Naive thymus-derived CD8-positive, alpha-beta T cell (primary cell): ENCODE measurements at regions not wholly inside any gene's neighbourhood (a gene's known extent, or its start where the extent isn't known, plus 50 kb on each side); places are given as distances from the start of the nearest gene placed in this dataset.
"Not testable (repeated sequence)": the region's sequence is repeated elsewhere in the genome, so short reads cannot be mapped to it uniquely, and the experiment has no call there.

Source experiments
- ATAC-seq, 2 donors: fragments of 150-1000 bp; cut with Tn5 transposase in 1 of 2; sonication (Bioruptor Pico), chemical (Tn5 transposase) in 1 of 2; 1 replicate in 1 of 2; 2 replicates in 1 of 2; pipeline ENCODE4 v1.10.0; 2021; ENCODE audit warnings: mild to moderate bottlenecking in 2 of 2, moderate library complexity in 2 of 2
- POLR2A ChIA-PET: fragments of 350-600 bp; sonication (Branson Sonifier 250); formaldehyde crosslinking; loops from one replicate; lab custom pipeline; 2021; ENCODE audit warnings: antibody characterized with exemption; lab: Charles Lee
- DNase-seq, 10 donors: peaks; one replicate each; pipeline versions ENCODE4 v3.0.0 to v3.0.0-alpha.2; 2020 to 2022
- H3K27ac Mint-ChIP-seq, 10 donors: one replicate each; pipeline ENCODE4 v1.8.0; 2020 to 2022; ENCODE audit warnings: mild to moderate bottlenecking in 10 of 10, mixed read lengths in 10 of 10, moderate library complexity in 4 of 10, inconsistent platforms in 1 of 10
- H3K27me3 Mint-ChIP-seq, 5 donors: one replicate each; pipeline ENCODE4 v1.8.0; 2021 to 2022; ENCODE audit warnings: mixed read lengths in 5 of 5
- H3K36me3 Mint-ChIP-seq, 3 donors: one replicate each; pipeline ENCODE4 v1.8.0; 2020 to 2022; ENCODE audit warnings: mixed read lengths in 3 of 3, mild to moderate bottlenecking in 2 of 3, inconsistent platforms in 1 of 3
- H3K4me1 Mint-ChIP-seq, 4 donors: one replicate each; pipeline ENCODE4 v1.8.0; 2021 to 2022; ENCODE audit warnings: mixed read lengths in 4 of 4
- H3K4me3 Mint-ChIP-seq, 10 donors: one replicate each; pipeline ENCODE4 v1.8.0; 2020 to 2022; ENCODE audit warnings: mild to moderate bottlenecking in 10 of 10, mixed read lengths in 10 of 10, moderate library complexity in 6 of 10, inconsistent platforms in 1 of 10
- H3K9me3 Mint-ChIP-seq, 9 donors: one replicate each; pipeline ENCODE4 v1.8.0; 2020 to 2022; ENCODE audit warnings: mixed read lengths in 9 of 9, mild to moderate bottlenecking in 3 of 9, inconsistent platforms in 1 of 9, moderate library complexity in 1 of 9

GRCh38 chr1:101185421-101185820, 51.4 kb upstream of the S1PR1 start:
- POLR2A ChIA-PET: no interaction called here
- Mint-ChIP-seq H3K4me3 (no peak overlapping the region), H3K9me3 (peaks cover 0 to 3% (median 0%) of the 10 kb centered on the region in 9 donors), H3K27ac (no peak overlapping the region), H3K27me3 (no peaks in the 10 kb centered on the region), H3K36me3 (no peaks in the 10 kb centered on the region), H3K4me1 (peaks cover 11 to 17% (median 14%) of the 10 kb centered on the region in 4 donors)
- ATAC-seq (no peak), DNase-seq (no peak)

- Mint-ChIP-seq H3K4me3 (no peak overlapping the region), H3K27ac (peak overlapping the region in 1 of 10 donors; percentile 6), H3K36me3 (no peaks in the 10 kb centered on the region), H3K27me3 (no peaks in the 10 kb centered on the region), H3K4me1 (peaks cover 21 to 32% (median 27%) of the 10 kb centered on the region in 4 donors), H3K9me3 (peaks cover 0 to 9% (median 0%) of the 10 kb centered on the region in 9 donors)
- ATAC-seq: no peak
- POLR2A ChIA-PET: interaction anchor here (0.6 kb wide), 1 partner anchor 54 kb away, joined by 3 read pairs; no protein-coding TSS in a partner anchor
- no peak for DNase-seq
Observed at GRCh38 chr1:101183388-101183699, 53.5 kb upstream of the S1PR1 start.

- Mint-ChIP-seq H3K36me3 (no peaks in the 10 kb centered on the region), H3K27me3 (no peaks in the 10 kb centered on the region), H3K4me3 (no peak overlapping the region), H3K27ac (peak overlapping the region in 1 of 10 donors; percentile 57), H3K9me3 (peaks cover 0 to 9% (median 0%) of the 10 kb centered on the region in 9 donors), H3K4me1 (peaks cover 20 to 33% (median 27%) of the 10 kb centered on the region in 4 donors)
- DNase-seq: no peak
- POLR2A ChIA-PET: interaction anchor here (0.6 kb wide), 1 partner anchor 55 kb away, joined by 3 read pairs; no protein-coding TSS in a partner anchor
- no peak for ATAC-seq
Observed at GRCh38 chr1:101182627-101183387, 54.0 kb upstream of the S1PR1 start.

DNA sequence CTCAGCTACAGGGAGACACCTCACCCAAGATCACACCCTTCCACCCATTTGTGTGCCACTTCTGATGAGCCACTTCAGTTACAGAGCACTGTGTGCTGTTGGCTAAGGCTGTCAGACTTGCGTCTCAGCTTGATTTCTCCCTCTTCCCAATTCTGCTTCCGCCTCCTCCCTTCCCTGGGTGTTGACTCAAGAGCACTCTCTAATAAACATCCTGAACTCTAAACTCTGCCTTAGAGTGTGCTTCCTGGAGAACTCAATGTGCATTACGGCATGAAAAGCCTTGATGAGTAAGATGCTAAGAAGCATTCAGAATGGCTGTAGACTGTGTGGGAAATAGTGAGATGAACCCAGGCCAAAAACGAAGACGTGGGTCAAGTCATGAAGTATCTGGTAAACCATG, 54.9 kb upstream of the S1PR1 start:
- Mint-ChIP-seq H3K36me3 (no peaks in the 10 kb centered on the region), H3K27ac (peak overlapping the region in 3 of 10 donors; percentile 0 to 83 (median 63)), H3K27me3 (no peaks in the 10 kb centered on the region), H3K9me3 (peaks cover 0 to 9% (median 0%) of the 10 kb centered on the region in 9 donors), H3K4me3 (no peak overlapping the region), H3K4me1 (peaks cover 18 to 31% (median 22%) of the 10 kb centered on the region in 4 donors)
- POLR2A ChIA-PET: interaction anchor here (1.0 kb wide), 1 partner anchor 54 kb away, joined by 7 read pairs; no protein-coding TSS in a partner anchor
- ATAC-seq (no peak), DNase-seq (no peak)

- ATAC-seq: peak; percentile 76 to 85
- no peaks in the 10 kb centered on the region for H3K27me3 Mint-ChIP-seq
- H3K4me1 Mint-ChIP-seq: peaks cover 14 to 31% (median 20%) of the 10 kb centered on the region in 4 donors
Observed at GRCh38 chr1:101178688-101179491, 57.9 kb upstream of the S1PR1 start.

GRCh38 chr1:101178341-101178687, 58.5 kb upstream of the S1PR1 start:
- H3K4me3 Mint-ChIP-seq: peak overlapping the region in 5 of 10 donors; percentile 73 to 83 (median 78)
- H3K9me3 Mint-ChIP-seq: peaks cover 0 to 9% (median 0%) of the 10 kb centered on the region in 9 donors
- POLR2A ChIA-PET: interaction anchor here (0.7 to 2.2 kb wide), 4 partner anchors 10 to 60 kb away, joined by 3 to 6 read pairs (median 4); partner anchors contain the start of gene S1PR1
- DNase-seq (no peak), ATAC-seq (no peak)
- H3K36me3 Mint-ChIP-seq: no peaks in the 10 kb centered on the region
- peaks cover 16 to 31% (median 20%) of the 10 kb centered on the region in 4 donors for H3K4me1 Mint-ChIP-seq
- peak overlapping the region; percentile 15 to 93 (median 88) for H3K27ac Mint-ChIP-seq
- no peaks in the 10 kb centered on the region for H3K27me3 Mint-ChIP-seq

More at GRCh38 chr1:101178688-101179491, 57.9 kb upstream of the S1PR1 start:
- peak in 4 of 10 donors; percentile 19 to 52 (median 36) for DNase-seq
- Mint-ChIP-seq H3K4me3 (peak overlapping the region; percentile 43 to 83 (median 74)), H3K9me3 (peaks cover 0 to 9% (median 0%) of the 10 kb centered on the region in 9 donors), H3K27ac (peak overlapping the region; percentile 74 to 93 (median 90)), H3K36me3 (no peaks in the 10 kb centered on the region)
- POLR2A ChIA-PET: interaction anchor here (0.9 to 2.2 kb wide), 3 partner anchors 9 to 59 kb away, joined by 3 to 6 read pairs (median 4); partner anchors contain the start of gene S1PR1

GRCh38 chr1:101175886-101176285, 60.9 kb upstream of the S1PR1 start:
- no peak overlapping the region for H3K4me3 Mint-ChIP-seq
- peaks cover 17 to 25% (median 20%) of the 10 kb centered on the region in 4 donors for H3K4me1 Mint-ChIP-seq
- no peak for DNase-seq
- POLR2A ChIA-PET: no interaction called here
- H3K36me3 Mint-ChIP-seq: no peaks in the 10 kb centered on the region
- no peak for ATAC-seq
- H3K27me3 Mint-ChIP-seq: no peaks in the 10 kb centered on the region
- H3K27ac Mint-ChIP-seq: peak overlapping the region in 2 of 10 donors; percentile 9 to 50
- H3K9me3 Mint-ChIP-seq: peaks cover 0 to 9% (median 0%) of the 10 kb centered on the region in 9 donors

GRCh38 chr1:101175466-101175865, 61.4 kb upstream of the S1PR1 start:
- no peak overlapping the region for H3K4me3 Mint-ChIP-seq
- POLR2A ChIA-PET: no interaction called here

GRCh38 chr1:101174722-101175121, 62.1 kb upstream of the S1PR1 start:
- no peaks in the 10 kb centered on the region for H3K27me3 Mint-ChIP-seq
- H3K4me1 Mint-ChIP-seq: peaks cover 13 to 19% (median 15%) of the 10 kb centered on the region in 4 donors
- H3K27ac Mint-ChIP-seq: peak overlapping the region in 1 of 10 donors; percentile 1
- H3K4me3 Mint-ChIP-seq: no peak overlapping the region
- H3K9me3 Mint-ChIP-seq: peaks cover 0 to 8% (median 0%) of the 10 kb centered on the region in 9 donors
- POLR2A ChIA-PET: no interaction called here
- no peak for DNase-seq
- H3K36me3 Mint-ChIP-seq: no peaks in the 10 kb centered on the region
- ATAC-seq: no peak

More at GRCh38 chr1:101175466-101175865, 61.4 kb upstream of the S1PR1 start:
- no peak for DNase-seq
- no peak for ATAC-seq
- peak overlapping the region in 4 of 10 donors; percentile 9 to 50 (median 20) for H3K27ac Mint-ChIP-seq
- peaks cover 0 to 9% (median 0%) of the 10 kb centered on the region in 9 donors for H3K9me3 Mint-ChIP-seq
- H3K4me1 Mint-ChIP-seq: peaks cover 17 to 23% (median 20%) of the 10 kb centered on the region in 4 donors
- no peaks in the 10 kb centered on the region for H3K27me3 Mint-ChIP-seq
- H3K36me3 Mint-ChIP-seq: no peaks in the 10 kb centered on the region

DNA sequence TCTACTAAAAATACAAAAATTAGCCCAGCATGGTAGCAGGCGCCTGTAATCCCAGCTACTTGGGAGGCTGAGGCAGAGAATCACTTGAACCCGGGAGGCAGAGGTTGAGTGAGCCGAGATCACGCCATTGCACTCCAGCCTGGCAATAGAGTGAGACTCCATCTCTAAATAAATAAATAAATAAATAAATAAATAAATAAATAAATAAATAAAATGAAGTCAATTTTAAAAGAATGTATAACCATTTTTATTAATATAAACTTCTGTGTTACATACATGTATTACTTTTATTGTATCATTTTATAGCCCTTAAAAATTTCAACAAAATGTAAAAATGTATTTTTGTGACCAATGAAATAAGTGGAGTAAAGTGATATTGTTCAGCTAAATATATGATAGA, 62.5 kb upstream of the S1PR1 start:
- H3K4me3 Mint-ChIP-seq, H3K27ac Mint-ChIP-seq, ATAC-seq, H3K27me3 Mint-ChIP-seq, H3K9me3 Mint-ChIP-seq, H3K36me3 Mint-ChIP-seq, DNase-seq, POLR2A ChIA-PET: not testable (repeated sequence)
- peaks cover 11 to 15% (median 11%) of the 10 kb centered on the region in 4 donors for H3K4me1 Mint-ChIP-seq

- no peak overlapping the region for H3K4me3 Mint-ChIP-seq
- peaks cover 0 to 6% (median 4%) of the 10 kb centered on the region in 4 donors for H3K4me1 Mint-ChIP-seq
- no peaks in the 10 kb centered on the region for H3K9me3 Mint-ChIP-seq
- ATAC-seq: no peak
- no peak overlapping the region for H3K27ac Mint-ChIP-seq
- no peak for DNase-seq
- POLR2A ChIA-PET: interaction anchor here (0.9 kb wide), 1 partner anchor 68 kb away, joined by 3 read pairs; no protein-coding TSS in a partner anchor
- no peaks in the 10 kb centered on the region for H3K27me3 Mint-ChIP-seq
- H3K36me3 Mint-ChIP-seq: no peaks in the 10 kb centered on the region
Observed at GRCh38 chr1:101170506-101171050, 66.2 kb upstream of the S1PR1 start.

DNA sequence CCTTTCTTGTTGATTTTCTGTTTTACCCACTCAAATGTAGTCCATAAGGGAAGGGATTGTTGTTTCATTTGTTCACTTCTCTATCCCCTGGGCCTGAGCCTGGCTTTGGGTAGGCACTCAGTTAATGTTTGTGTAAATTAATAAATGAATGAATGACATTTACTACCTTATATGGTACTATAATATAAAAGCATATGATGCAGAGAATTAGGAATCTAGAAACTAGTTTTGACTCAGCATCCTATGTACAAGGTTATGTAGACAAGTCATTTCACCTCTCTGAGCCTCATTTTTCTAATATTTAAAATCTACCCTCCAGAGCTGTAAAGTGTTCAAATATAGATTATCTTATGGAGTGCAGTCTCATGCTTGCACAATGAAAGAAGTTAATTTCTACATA, 68.9 kb upstream of the S1PR1 start:
- H3K27me3 Mint-ChIP-seq: no peaks in the 10 kb centered on the region
- H3K27ac Mint-ChIP-seq: peak overlapping the region in 1 of 10 donors; percentile 55
- H3K4me1 Mint-ChIP-seq: peaks cover 0 to 6% (median 1%) of the 10 kb centered on the region in 4 donors
- DNase-seq (no peak), ATAC-seq (no peak)
- no peaks in the 10 kb centered on the region for H3K36me3 Mint-ChIP-seq
- POLR2A ChIA-PET: interaction anchor here (0.7 kb wide), 1 partner anchor 10 kb away, joined by 3 read pairs; no protein-coding TSS in a partner anchor
- no peak overlapping the region for H3K4me3 Mint-ChIP-seq
- H3K9me3 Mint-ChIP-seq: no peaks in the 10 kb centered on the region
